ENCODE measurements at regions not wholly inside any gene's neighbourhood (a gene's known extent, or its start where the extent isn't known, plus 50 kb on each side); places are given as distances from the start of the nearest gene placed in this dataset.
"Not testable (repeated sequence)": the region's sequence is repeated elsewhere in the genome, so short reads cannot be mapped to it uniquely, and the experiment has no call there.

DNA sequence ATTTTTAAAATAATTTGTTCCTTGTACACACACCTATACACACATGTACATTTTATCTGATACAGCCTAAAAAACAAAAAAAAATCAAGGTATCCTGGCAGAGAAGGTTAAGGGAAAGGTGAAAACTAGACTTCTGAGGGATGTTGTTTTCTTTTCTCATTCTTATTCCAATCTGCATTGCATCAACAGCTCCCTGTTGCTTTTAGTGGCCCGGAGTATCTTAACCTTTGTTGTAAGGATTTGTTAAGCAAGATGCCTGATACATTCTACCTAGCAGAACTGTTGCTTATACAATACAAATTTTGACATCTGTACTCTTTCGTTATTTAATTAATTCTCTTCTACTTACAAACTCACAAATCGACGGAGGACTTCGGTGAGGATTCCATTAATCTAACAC is 167.4 kb downstream of the GNAI1 start:
- H3K4me1 ChIP-seq (ENCODE audit: low read length) = no peaks in the 10 kb centered on the region
- no peak overlapping the region for H3K27ac ChIP-seq (ENCODE audit: low read length)
- H4K20me1 ChIP-seq (ENCODE audit: insufficient read depth, low read depth, low read length) = no peaks in the 10 kb centered on the region
- H3K4me2 ChIP-seq (ENCODE audit: low read depth, low read length, poor library complexity, severe bottlenecking) = no peak overlapping the region
- no peaks in the 10 kb centered on the region for H3K79me2 ChIP-seq (ENCODE audit: low read length)
- no peaks in the 10 kb centered on the region for H3K27me3 ChIP-seq (ENCODE audit: low read length)
- peaks cover 14% of the 10 kb centered on the region for H3K9me3 ChIP-seq (ENCODE audit: low read length)
- no peaks in the 10 kb centered on the region for H3K9me2 ChIP-seq (replicated peaks; ENCODE audit: insufficient read depth, low read length)
- H3K36me3 ChIP-seq (ENCODE audit: insufficient read depth, low read length) = no peaks in the 10 kb centered on the region
- no peak overlapping the region for H2AFZ ChIP-seq (ENCODE audit: low read length)
- no peak for DNase-seq
- H3K4me3 ChIP-seq (ENCODE audit: low read length) = no peak overlapping the region
- no peak overlapping the region for H3K9ac ChIP-seq (ENCODE audit: low read length)

DNA sequence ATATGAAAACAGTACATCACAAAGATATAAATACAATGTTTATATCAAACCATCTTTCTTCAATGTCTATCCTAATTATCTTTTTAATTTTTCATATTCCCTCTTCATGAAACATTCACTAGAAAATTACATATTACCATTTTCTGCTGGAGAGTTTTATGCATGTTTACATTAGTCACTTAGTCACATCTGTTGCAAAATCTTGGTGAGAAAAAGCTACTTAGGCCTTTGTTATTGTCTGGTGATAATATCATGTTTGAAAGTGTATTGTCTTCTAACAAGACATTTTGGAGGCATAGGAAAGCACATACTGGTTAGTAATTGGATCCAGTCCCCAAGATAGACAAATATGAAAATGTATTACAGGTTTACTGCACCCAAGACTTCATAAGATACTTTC is 163.6 kb downstream of the GNAI1 start:
- Histone ChIP-seq H3K27me3 (ENCODE audit: low read length) (no peaks in the 10 kb centered on the region), H3K9ac (ENCODE audit: low read length) (no peak overlapping the region), H3K27ac (ENCODE audit: low read length) (no peak overlapping the region), H3K4me3 (ENCODE audit: low read length) (no peak overlapping the region), H3K79me2 (ENCODE audit: low read length) (no peaks in the 10 kb centered on the region), H2AFZ (ENCODE audit: low read length) (no peak overlapping the region), H3K4me2 (ENCODE audit: low read depth, low read length, poor library complexity, severe bottlenecking) (no peak overlapping the region), H3K36me3 (ENCODE audit: insufficient read depth, low read length) (no peaks in the 10 kb centered on the region), H4K20me1 (ENCODE audit: insufficient read depth, low read depth, low read length) (no peaks in the 10 kb centered on the region), H3K9me2 (replicated peaks; ENCODE audit: insufficient read depth, low read length) (no peaks in the 10 kb centered on the region), H3K9me3 (ENCODE audit: low read length) (peaks cover 20% of the 10 kb centered on the region), H3K4me1 (ENCODE audit: low read length) (no peaks in the 10 kb centered on the region)
- no peak for DNase-seq

DNA sequence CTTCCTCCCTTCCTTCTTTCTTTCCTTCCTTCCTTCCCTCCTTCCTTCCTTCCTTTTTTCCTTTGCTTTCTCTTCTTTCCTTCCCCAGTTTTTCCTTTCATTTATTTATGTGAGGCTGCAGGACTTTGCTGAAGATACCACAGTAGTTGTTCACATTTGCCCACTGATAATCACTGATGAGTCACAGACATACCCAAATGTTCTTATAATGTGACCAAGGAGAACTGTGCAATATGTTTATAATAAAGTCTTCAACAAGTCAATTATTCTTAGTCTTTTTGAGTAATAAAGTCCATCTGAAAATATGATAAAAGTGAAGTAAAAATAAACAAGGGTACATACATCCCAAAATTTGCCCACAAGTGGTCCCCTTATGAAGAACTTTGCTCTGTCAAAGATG is 159.7 kb downstream of the GNAI1 start:
- no peaks in the 10 kb centered on the region for H3K4me1 ChIP-seq (ENCODE audit: low read length)
- no peaks in the 10 kb centered on the region for H3K36me3 ChIP-seq (ENCODE audit: insufficient read depth, low read length)
- no peaks in the 10 kb centered on the region for H4K20me1 ChIP-seq (ENCODE audit: insufficient read depth, low read depth, low read length)
- no peak overlapping the region for H3K4me2 ChIP-seq (ENCODE audit: low read depth, low read length, poor library complexity, severe bottlenecking)
- H2AFZ ChIP-seq (ENCODE audit: low read length) = no peak overlapping the region
- H3K9ac ChIP-seq (ENCODE audit: low read length) = no peak overlapping the region
- no peak overlapping the region for H3K4me3 ChIP-seq (ENCODE audit: low read length)
- no peak overlapping the region for H3K27ac ChIP-seq (ENCODE audit: low read length)
- no peak for DNase-seq
- no peaks in the 10 kb centered on the region for H3K79me2 ChIP-seq (ENCODE audit: low read length)
- H3K9me2 ChIP-seq (replicated peaks; ENCODE audit: insufficient read depth, low read length) = no peaks in the 10 kb centered on the region
- peaks cover 15% of the 10 kb centered on the region for H3K9me3 ChIP-seq (ENCODE audit: low read length)
- no peaks in the 10 kb centered on the region for H3K27me3 ChIP-seq (ENCODE audit: low read length)

DNA sequence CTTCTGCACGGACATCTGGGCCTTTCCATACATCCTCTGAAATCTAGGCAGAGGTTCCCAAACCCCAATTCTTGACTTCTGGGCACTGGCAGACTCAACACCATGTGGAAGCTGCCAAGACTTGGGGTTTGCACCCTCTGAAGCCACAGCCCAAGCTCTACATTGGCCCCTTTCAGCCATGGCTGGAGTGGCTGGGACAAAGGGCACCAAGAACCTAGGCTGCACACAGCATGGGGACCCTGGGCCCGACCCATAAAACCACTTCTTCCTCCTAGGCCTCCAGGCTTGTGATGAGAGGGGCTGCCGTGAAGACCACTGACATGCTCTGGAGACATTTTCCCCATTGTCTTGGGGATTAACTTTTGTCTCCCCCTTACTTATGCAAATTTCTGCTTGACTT is 158.0 kb downstream of the GNAI1 start:
- H3K9me2 ChIP-seq (replicated peaks; ENCODE audit: insufficient read depth, low read length); H3K27me3 ChIP-seq (ENCODE audit: low read length); H3K4me3 ChIP-seq (ENCODE audit: low read length); H4K20me1 ChIP-seq (ENCODE audit: insufficient read depth, low read depth, low read length); H3K27ac ChIP-seq (ENCODE audit: low read length); H3K9ac ChIP-seq (ENCODE audit: low read length); H3K36me3 ChIP-seq (ENCODE audit: insufficient read depth, low read length); H3K79me2 ChIP-seq (ENCODE audit: low read length); DNase-seq; H3K4me1 ChIP-seq (ENCODE audit: low read length); H2AFZ ChIP-seq (ENCODE audit: low read length); H3K4me2 ChIP-seq (ENCODE audit: low read depth, low read length, poor library complexity, severe bottlenecking): not testable (repeated sequence)
- H3K9me3 ChIP-seq (ENCODE audit: low read length) = peaks cover 13% of the 10 kb centered on the region

DNA sequence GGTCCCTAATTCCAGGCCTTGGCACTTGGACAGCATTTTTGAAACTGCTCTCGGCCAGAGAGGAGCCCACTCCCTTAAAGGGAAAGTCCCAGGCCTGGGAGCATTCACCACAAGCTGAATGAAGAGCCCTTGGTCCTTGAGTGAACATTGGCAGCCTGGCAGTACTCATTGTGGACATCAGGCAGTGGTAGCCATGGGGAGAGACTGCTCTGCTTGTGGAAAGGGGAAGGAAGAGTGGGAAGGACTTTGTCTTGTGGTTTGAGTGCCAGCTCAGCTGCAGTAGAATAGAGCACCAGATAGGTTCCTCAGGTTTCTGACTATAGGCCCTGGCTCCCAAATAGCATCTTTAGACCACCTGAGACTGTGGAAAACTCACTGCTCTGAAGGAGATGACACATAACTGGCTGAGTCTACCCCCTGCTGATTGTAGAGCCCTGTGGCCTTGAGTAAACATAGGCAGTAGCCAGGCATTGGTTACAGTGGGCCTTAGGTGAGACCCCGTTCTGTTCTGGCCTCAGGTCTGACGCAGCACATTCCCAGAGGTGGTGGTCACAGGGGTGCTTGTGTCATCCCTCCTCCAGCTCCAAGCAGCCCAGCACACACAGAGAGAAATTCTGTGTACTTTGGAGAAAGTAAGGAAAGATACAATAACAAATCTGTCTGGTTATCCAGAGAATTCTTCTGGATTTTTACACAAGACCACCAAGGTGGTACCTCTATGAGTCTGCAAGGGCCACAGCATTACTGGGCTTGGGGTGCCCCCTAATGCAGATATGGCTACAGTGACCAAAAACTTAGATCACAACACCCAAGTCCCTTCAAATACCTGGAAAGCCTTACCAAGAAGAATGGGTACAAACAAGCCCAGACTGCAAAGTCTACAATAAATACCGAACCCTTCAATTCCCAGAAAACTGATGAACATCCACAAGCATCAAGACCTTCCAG is 153.8 kb downstream of the GNAI1 start:
- Histone ChIP-seq H3K4me1 (ENCODE audit: low read length) (no peaks in the 10 kb centered on the region), H3K36me3 (ENCODE audit: insufficient read depth, low read length) (no peaks in the 10 kb centered on the region)

DNA sequence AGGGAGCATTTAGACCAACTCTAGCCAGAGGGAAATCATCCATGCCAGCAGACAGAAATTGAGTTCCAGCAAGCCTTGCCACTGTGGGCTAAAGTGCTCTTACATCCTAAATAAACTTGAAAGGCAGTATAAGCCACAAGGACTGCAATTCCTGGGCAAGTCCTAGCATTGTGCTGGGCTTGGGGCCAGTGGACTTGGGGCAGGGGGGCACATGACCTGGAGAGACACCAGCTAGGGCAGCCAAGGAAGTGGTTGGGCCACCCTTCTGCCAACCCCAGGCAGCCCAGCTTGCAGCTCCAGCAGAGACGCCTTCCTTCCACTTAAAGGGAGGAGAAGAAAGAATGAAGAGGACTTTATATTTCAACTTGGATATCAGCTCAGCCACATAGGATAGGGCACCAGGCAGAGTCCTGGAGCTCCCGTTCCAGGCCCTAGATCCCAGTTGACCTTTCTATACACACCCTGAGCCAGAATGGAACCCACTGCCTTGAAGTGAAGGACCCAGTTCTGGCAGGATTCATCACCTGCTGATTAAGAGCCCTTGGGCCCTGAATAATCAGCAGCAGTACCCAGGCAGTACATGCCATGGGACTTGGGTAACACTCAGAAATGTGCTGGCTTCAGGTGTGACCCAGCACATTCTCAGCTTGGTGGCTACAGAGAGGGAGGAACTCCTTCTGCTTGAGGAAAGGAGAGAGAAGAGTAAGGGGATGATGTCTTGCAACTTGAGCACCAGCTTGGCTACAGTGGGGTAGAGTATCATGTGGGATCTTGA is 153.0 kb downstream of the GNAI1 start:
- Histone ChIP-seq H3K79me2 (ENCODE audit: low read length) (no peaks in the 10 kb centered on the region), H3K9me2 (replicated peaks; ENCODE audit: insufficient read depth, low read length) (no peaks in the 10 kb centered on the region), H3K4me2 (ENCODE audit: low read depth, low read length, poor library complexity, severe bottlenecking) (no peak overlapping the region), H3K36me3 (ENCODE audit: insufficient read depth, low read length) (no peaks in the 10 kb centered on the region), H3K27ac (ENCODE audit: low read length) (no peak overlapping the region), H3K4me3 (ENCODE audit: low read length) (no peak overlapping the region), H3K9ac (ENCODE audit: low read length) (no peak overlapping the region), H4K20me1 (ENCODE audit: insufficient read depth, low read depth, low read length) (no peaks in the 10 kb centered on the region), H3K27me3 (ENCODE audit: low read length) (no peaks in the 10 kb centered on the region), H2AFZ (ENCODE audit: low read length) (no peak overlapping the region), H3K9me3 (ENCODE audit: low read length) (peaks cover 23% of the 10 kb centered on the region), H3K4me1 (ENCODE audit: low read length) (no peaks in the 10 kb centered on the region)
- no peak for DNase-seq

More for the DNA sequence above, 153.8 kb downstream of the GNAI1 start:
- no peak for DNase-seq
- no peaks in the 10 kb centered on the region for H3K9me2 ChIP-seq (replicated peaks; ENCODE audit: insufficient read depth, low read length)
- no peak overlapping the region for H3K27ac ChIP-seq (ENCODE audit: low read length)
- H3K4me3 ChIP-seq (ENCODE audit: low read length) = no peak overlapping the region
- no peak overlapping the region for H2AFZ ChIP-seq (ENCODE audit: low read length)
- H3K4me2 ChIP-seq (ENCODE audit: low read depth, low read length, poor library complexity, severe bottlenecking) = no peak overlapping the region
- H4K20me1 ChIP-seq (ENCODE audit: insufficient read depth, low read depth, low read length) = no peaks in the 10 kb centered on the region
- H3K27me3 ChIP-seq (ENCODE audit: low read length) = no peaks in the 10 kb centered on the region
- H3K9me3 ChIP-seq (ENCODE audit: low read length) = peaks cover 16% of the 10 kb centered on the region
- H3K9ac ChIP-seq (ENCODE audit: low read length) = no peak overlapping the region
- H3K79me2 ChIP-seq (ENCODE audit: low read length) = no peaks in the 10 kb centered on the region

DNA sequence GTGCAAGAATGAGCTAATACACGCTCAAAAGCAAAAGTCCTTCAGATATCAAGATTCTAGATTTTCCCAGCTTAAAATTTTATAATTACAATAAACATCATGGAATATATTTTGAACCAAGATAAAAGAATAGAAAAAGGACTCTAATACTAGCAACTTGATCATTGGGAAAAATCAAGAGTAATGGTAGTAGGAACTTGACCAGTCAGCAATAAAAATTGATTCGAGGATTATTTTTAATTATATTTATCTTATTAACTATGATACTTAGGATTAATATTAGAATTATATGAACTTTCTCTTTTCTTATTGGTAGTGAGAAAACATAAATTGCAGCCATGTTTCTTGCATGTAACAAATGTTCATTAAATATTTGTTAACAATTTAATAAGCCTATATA is 152.0 kb downstream of the GNAI1 start:
- H3K27me3 ChIP-seq (ENCODE audit: low read length) = no peaks in the 10 kb centered on the region
- H4K20me1 ChIP-seq (ENCODE audit: insufficient read depth, low read depth, low read length) = no peaks in the 10 kb centered on the region
- H3K4me2 ChIP-seq (ENCODE audit: low read depth, low read length, poor library complexity, severe bottlenecking) = no peak overlapping the region
- H3K9ac ChIP-seq (ENCODE audit: low read length) = no peak overlapping the region
- no peak overlapping the region for H3K27ac ChIP-seq (ENCODE audit: low read length)
- peaks cover 27% of the 10 kb centered on the region for H3K9me3 ChIP-seq (ENCODE audit: low read length)
- no peak overlapping the region for H2AFZ ChIP-seq (ENCODE audit: low read length)
- no peaks in the 10 kb centered on the region for H3K36me3 ChIP-seq (ENCODE audit: insufficient read depth, low read length)
- H3K79me2 ChIP-seq (ENCODE audit: low read length) = no peaks in the 10 kb centered on the region
- H3K4me3 ChIP-seq (ENCODE audit: low read length) = no peak overlapping the region
- no peaks in the 10 kb centered on the region for H3K4me1 ChIP-seq (ENCODE audit: low read length)
- DNase-seq = no peak
- no peaks in the 10 kb centered on the region for H3K9me2 ChIP-seq (replicated peaks; ENCODE audit: insufficient read depth, low read length)

DNA sequence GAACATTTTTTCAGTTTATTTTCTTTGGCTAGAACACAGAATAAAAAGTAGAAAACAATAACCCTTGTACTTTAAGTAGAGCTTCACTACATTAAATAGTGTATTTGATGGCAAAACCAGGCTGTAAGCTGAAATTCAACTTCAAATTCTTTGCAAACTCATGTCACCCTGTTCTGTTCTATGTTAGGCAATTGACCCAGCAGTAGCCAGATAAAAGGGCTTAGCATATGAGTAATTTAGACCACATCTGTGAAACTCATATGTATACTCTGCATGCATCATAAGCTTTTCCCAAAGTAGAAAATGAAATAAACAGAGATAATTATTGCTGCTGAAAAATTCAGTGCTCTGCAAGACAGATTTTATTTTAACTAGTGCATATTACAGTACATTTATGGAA is 150.2 kb downstream of the GNAI1 start:
- Histone ChIP-seq H2AFZ (ENCODE audit: low read length) (no peak overlapping the region), H3K27ac (ENCODE audit: low read length) (no peak overlapping the region), H3K79me2 (ENCODE audit: low read length) (no peaks in the 10 kb centered on the region), H3K4me2 (ENCODE audit: low read depth, low read length, poor library complexity, severe bottlenecking) (no peak overlapping the region), H3K9me2 (replicated peaks; ENCODE audit: insufficient read depth, low read length) (no peaks in the 10 kb centered on the region), H3K9ac (ENCODE audit: low read length) (no peak overlapping the region), H3K4me3 (ENCODE audit: low read length) (no peak overlapping the region), H3K4me1 (ENCODE audit: low read length) (no peaks in the 10 kb centered on the region), H3K9me3 (ENCODE audit: low read length) (peaks cover 35% of the 10 kb centered on the region), H3K36me3 (ENCODE audit: insufficient read depth, low read length) (no peaks in the 10 kb centered on the region), H3K27me3 (ENCODE audit: low read length) (no peaks in the 10 kb centered on the region), H4K20me1 (ENCODE audit: insufficient read depth, low read depth, low read length) (no peaks in the 10 kb centered on the region)
- DNase-seq = no peak

Measured in Karpas-422 (cell line).